ENCODE measurements at regions not wholly inside any gene's neighbourhood (a gene's known extent, or its start where the extent isn't known, plus 50 kb on each side); places are given as distances from the start of the nearest gene placed in this dataset.

DNA sequence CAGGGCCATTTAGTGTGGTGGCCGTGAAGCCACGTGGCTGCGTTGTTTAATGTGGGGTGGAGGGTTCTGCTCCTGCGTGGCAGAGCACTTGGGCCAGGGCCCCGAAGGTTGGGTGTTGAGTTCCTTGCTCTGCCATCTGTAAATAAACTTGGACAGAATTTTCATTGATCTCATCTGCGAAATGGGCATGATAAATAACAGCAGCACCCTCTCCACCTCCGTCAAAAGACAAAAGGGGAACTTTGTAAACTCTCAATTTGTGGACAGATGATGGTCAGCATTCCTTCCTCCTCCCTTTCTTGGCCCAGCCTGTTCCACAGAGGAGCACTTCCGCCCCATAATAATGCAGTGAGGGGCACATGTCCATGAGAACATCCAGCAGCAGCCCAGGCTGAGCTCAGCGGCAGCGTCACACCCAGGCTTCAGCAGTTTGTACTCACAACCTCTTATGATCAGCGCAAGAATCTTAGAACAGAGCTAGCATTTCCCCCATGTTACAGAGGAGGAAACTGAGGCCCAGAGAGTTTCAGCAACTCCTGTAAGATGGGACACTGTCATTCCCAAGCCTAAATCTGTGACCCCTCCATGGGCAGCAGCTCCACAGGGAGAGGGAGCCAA, 874.5 kb downstream of the BRD1 start:
- no peaks in the 10 kb centered on the region for H3K4me1 ChIP-seq (ENCODE audit: insufficient read depth, low read length)
- peaks cover 0 to 19% of the 10 kb centered on the region in 2 experiments; a peak in 3 of 5 replicates for H3K27me3 ChIP-seq (ENCODE audit: control insufficient read depth in 1 of 2, insufficient read depth in 2 of 2, low read length in 2 of 2)
- CTCF ChIA-PET (ENCODE audit: low intra/inter-chr PET ratio, low total read pairs) = no interaction called here
- DNase-seq (ENCODE audit: low spot score) = no peak
- no peaks in the 10 kb centered on the region for H3K9me3 ChIP-seq (ENCODE audit: low read length)
- FAIRE-seq = no peak
- no peak overlapping the region for H3K9ac ChIP-seq (ENCODE audit: insufficient read depth, low read depth, low read length)
- POLR2A ChIA-PET = interaction anchor here (1.1 kb wide), 1 partner anchor 10 kb away, joined by 8 read pairs; no protein-coding TSS in a partner anchor
- no peak overlapping the region for H3K27ac ChIP-seq (ENCODE audit: extremely low read length, insufficient read depth, low read length)
- in situ Hi-C loops (cut with HindIII; ENCODE audit: extremely low pct_ligation_motif_present, low pct_unique_long_range_greater_than_20kb) (no loop called here), intact Hi-C loops (cut with micrococcal nuclease; ENCODE audit: unreplicated experiment) (no loop called here)
- H2AFZ ChIP-seq (ENCODE audit: low read length) = no peak overlapping the region
- WGBS (ENCODE audit: low lambda C conversion rate) = 53% methylated on average over 11 of the region's 11 CpGs
- H3K4me2 ChIP-seq (ENCODE audit: low read depth, low read length) = no peak overlapping the region
- BruUV-seq (replicated peaks) = no TSS peak
- H3K4me3 ChIP-seq (replicated peaks in 1 of 3; ENCODE audit: insufficient read depth in 1 of 3, low read depth in 2 of 3, low read length in 3 of 3) = no peak overlapping the region
- no peak for ATAC-seq
- no peaks in the 10 kb centered on the region for H4K20me1 ChIP-seq (ENCODE audit: insufficient read depth, low read length)
- H3K79me2 ChIP-seq (ENCODE audit: insufficient read depth, low read length) = no peaks in the 10 kb centered on the region
- H3K36me3 ChIP-seq (replicated peaks in 1 of 2; ENCODE audit: control insufficient read depth in 1 of 2, insufficient read depth in 2 of 2, low read length in 2 of 2) = no peaks in the 10 kb centered on the region
- TF ChIP-seq ZNF235 (CRISPR knock-in tag; IDR thresholded peaks at IDR 0.05; ENCODE audit: borderline replicate concordance) = no peak
- TF ChIP-seq ZNF556 (CRISPR knock-in tag; IDR thresholded peaks at IDR 0.05; ENCODE audit: borderline replicate concordance) = no peak
- TF ChIP-seq, protein P1, sequence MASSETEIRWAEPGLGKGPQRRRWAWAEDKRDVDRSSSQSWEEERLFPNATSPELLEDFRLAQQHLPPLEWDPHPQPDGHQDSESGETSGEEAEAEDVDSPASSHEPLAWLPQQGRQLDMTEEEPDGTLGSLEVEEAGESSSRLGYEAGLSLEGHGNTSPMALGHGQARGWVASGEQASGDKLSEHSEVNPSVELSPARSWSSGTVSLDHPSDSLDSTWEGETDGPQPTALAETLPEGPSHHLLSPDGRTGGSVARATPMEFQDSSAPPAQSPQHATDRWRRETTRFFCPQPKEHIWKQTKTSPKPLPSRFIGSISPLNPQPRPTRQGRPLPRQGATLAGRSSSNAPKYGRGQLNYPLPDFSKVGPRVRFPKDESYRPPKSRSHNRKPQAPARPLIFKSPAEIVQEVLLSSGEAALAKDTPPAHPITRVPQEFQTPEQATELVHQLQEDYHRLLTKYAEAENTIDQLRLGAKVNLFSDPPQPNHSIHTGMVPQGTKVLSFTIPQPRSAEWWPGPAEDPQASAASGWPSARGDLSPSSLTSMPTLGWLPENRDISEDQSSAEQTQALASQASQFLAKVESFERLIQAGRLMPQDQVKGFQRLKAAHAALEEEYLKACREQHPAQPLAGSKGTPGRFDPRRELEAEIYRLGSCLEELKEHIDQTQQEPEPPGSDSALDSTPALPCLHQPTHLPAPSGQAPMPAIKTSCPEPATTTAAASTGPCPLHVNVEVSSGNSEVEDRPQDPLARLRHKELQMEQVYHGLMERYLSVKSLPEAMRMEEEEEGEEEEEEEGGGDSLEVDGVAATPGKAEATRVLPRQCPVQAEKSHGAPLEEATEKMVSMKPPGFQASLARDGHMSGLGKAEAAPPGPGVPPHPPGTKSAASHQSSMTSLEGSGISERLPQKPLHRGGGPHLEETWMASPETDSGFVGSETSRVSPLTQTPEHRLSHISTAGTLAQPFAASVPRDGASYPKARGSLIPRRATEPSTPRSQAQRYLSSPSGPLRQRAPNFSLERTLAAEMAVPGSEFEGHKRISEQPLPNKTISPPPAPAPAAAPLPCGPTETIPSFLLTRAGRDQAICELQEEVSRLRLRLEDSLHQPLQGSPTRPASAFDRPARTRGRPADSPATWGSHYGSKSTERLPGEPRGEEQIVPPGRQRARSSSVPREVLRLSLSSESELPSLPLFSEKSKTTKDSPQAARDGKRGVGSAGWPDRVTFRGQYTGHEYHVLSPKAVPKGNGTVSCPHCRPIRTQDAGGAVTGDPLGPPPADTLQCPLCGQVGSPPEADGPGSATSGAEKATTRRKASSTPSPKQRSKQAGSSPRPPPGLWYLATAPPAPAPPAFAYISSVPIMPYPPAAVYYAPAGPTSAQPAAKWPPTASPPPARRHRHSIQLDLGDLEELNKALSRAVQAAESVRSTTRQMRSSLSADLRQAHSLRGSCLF (CRISPR knock-in tag; IDR thresholded peaks at IDR 0.05; ENCODE audit: borderline replicate concordance) = no peak
- TF ChIP-seq, protein P2, sequence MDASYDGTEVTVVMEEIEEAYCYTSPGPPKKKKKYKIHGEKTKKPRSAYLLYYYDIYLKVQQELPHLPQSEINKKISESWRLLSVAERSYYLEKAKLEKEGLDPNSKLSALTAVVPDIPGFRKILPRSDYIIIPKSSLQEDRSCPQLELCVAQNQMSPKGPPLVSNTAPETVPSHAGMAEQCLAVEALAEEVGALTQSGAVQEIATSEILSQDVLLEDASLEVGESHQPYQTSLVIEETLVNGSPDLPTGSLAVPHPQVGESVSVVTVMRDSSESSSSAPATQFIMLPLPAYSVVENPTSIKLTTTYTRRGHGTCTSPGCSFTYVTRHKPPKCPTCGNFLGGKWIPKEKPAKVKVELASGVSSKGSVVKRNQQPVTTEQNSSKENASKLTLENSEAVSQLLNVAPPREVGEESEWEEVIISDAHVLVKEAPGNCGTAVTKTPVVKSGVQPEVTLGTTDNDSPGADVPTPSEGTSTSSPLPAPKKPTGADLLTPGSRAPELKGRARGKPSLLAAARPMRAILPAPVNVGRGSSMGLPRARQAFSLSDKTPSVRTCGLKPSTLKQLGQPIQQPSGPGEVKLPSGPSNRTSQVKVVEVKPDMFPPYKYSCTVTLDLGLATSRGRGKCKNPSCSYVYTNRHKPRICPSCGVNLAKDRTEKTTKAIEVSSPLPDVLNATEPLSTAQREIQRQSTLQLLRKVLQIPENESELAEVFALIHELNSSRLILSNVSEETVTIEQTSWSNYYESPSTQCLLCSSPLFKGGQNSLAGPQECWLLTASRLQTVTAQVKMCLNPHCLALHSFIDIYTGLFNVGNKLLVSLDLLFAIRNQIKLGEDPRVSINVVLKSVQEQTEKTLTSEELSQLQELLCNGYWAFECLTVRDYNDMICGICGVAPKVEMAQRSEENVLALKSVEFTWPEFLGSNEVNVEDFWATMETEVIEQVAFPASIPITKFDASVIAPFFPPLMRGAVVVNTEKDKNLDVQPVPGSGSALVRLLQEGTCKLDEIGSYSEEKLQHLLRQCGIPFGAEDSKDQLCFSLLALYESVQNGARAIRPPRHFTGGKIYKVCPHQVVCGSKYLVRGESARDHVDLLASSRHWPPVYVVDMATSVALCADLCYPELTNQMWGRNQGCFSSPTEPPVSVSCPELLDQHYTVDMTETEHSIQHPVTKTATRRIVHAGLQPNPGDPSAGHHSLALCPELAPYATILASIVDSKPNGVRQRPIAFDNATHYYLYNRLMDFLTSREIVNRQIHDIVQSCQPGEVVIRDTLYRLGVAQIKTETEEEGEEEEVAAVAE (CRISPR knock-in tag; IDR thresholded peaks at IDR 0.05; ENCODE audit: borderline replicate concordance) = no peak
- TF ChIP-seq, protein P3, sequence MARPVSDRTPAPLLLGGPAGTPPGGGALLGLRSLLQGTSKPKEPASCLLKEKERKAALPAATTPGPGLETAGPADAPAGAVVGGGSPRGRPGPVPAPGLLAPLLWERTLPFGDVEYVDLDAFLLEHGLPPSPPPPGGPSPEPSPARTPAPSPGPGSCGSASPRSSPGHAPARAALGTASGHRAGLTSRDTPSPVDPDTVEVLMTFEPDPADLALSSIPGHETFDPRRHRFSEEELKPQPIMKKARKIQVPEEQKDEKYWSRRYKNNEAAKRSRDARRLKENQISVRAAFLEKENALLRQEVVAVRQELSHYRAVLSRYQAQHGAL (CRISPR knock-in tag; IDR thresholded peaks at IDR 0.05; ENCODE audit: not compliant biosample characterization) = no peak
- no peak for TF ChIP-seq GATAD1 (CRISPR knock-in tag; IDR thresholded peaks at IDR 0.05)
- TF ChIP-seq ZNF17 (CRISPR knock-in tag; IDR thresholded peaks at IDR 0.05) = no peak
- no peak for TF ChIP-seq ZFAT (CRISPR knock-in tag; conservative IDR thresholded peaks at IDR 0.05)
- no peak for TF ChIP-seq ZNF776 (CRISPR knock-in tag; IDR thresholded peaks at IDR 0.05)

Measured in HepG2 (cell line).